IMR-90 (cell line): ENCODE measurements at regions not wholly inside any gene's neighbourhood (a gene's known extent, or its start where the extent isn't known, plus 50 kb on each side); places are given as distances from the start of the nearest gene placed in this dataset.

Experiments used
- CEBPB ChIP-seq: IDR thresholded peaks from 2 replicates; pipeline ENCODE4 v1.6.1; 2012; ENCODE audit warnings: low read depth, low read length, improper control_type of control experiment
- CHD1 ChIP-seq: IDR thresholded peaks from 2 replicates; pipeline ENCODE4 v1.6.1; 2012; ENCODE audit warnings: low read depth, low read length, improper control_type of control experiment
- MXI1 ChIP-seq: IDR thresholded peaks from 2 replicates; pipeline ENCODE4 v1.6.1; 2012; ENCODE audit warnings: low read depth, mild to moderate bottlenecking, low read length, moderate library complexity, borderline replicate concordance
- POLR2A ChIP-seq: IDR thresholded peaks from 2 replicates; pipeline ENCODE4 v1.6.1; 2012; ENCODE audit warnings: mild to moderate bottlenecking, low read depth, low read length
- RCOR1 ChIP-seq: IDR thresholded peaks from 2 replicates; pipeline ENCODE4 v1.6.1; 2012; ENCODE audit warnings: mild to moderate bottlenecking, low read length, improper control_type of control experiment; ENCODE audit not compliant: insufficient replicate concordance
- RFX5 ChIP-seq: IDR thresholded peaks from 2 replicates; pipeline ENCODE4 v1.8.0; 2012; ENCODE audit warnings: low read depth, mild to moderate bottlenecking, low read length, moderate library complexity
- TF ChIP-seq, protein P1 (sequence below): conservative IDR thresholded peaks from 2 replicates; pipeline ENCODE4 v1.5.1; 2012; ENCODE audit warnings: mild to moderate bottlenecking, low read depth, low read length, improper control_type of control experiment
- TF ChIP-seq, protein P2 (sequence below): fragments of 150-350 bp; IDR thresholded peaks from 2 replicates; pipeline ENCODE4 v1.6.1; 2017; ENCODE audit warnings: mild to moderate bottlenecking, antibody characterized with exemption, low read length, low read depth
- TF ChIP-seq, protein P3 (sequence below): fragments of 150-350 bp; IDR thresholded peaks from 2 replicates; pipeline ENCODE4 v1.6.1; 2016; ENCODE audit warnings: low read depth, mild to moderate bottlenecking, low read length, moderate library complexity, borderline replicate concordance

DNA sequence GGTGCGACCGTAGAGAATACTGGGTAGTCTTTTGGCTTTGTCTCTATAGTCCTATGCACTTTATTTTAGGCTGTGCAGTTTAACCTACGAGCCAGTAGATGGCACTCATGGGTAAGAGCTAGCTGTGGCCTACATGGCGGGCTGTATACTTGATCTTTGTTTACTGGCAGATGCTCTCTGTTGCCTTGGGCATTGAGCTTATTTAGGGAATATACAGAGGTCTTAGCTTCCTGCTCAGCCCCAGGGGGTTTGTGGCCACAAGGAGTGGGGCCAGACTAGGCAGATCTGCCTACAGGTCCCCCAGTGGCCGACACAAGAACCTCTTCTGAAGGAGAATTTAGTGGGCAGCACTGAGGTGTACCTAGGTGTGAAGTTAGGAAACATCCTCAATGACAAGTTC, 227.6 kb upstream of the HDX start:
- TF ChIP-seq, protein P1, sequence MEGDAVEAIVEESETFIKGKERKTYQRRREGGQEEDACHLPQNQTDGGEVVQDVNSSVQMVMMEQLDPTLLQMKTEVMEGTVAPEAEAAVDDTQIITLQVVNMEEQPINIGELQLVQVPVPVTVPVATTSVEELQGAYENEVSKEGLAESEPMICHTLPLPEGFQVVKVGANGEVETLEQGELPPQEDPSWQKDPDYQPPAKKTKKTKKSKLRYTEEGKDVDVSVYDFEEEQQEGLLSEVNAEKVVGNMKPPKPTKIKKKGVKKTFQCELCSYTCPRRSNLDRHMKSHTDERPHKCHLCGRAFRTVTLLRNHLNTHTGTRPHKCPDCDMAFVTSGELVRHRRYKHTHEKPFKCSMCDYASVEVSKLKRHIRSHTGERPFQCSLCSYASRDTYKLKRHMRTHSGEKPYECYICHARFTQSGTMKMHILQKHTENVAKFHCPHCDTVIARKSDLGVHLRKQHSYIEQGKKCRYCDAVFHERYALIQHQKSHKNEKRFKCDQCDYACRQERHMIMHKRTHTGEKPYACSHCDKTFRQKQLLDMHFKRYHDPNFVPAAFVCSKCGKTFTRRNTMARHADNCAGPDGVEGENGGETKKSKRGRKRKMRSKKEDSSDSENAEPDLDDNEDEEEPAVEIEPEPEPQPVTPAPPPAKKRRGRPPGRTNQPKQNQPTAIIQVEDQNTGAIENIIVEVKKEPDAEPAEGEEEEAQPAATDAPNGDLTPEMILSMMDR: peak; percentile 73
- TF ChIP-seq RCOR1: no peak
- TF ChIP-seq MXI1: no peak
- TF ChIP-seq POLR2A: no peak
- TF ChIP-seq, protein P2, sequence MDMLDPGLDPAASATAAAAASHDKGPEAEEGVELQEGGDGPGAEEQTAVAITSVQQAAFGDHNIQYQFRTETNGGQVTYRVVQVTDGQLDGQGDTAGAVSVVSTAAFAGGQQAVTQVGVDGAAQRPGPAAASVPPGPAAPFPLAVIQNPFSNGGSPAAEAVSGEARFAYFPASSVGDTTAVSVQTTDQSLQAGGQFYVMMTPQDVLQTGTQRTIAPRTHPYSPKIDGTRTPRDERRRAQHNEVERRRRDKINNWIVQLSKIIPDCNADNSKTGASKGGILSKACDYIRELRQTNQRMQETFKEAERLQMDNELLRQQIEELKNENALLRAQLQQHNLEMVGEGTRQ: no peak
- TF ChIP-seq, protein P3, sequence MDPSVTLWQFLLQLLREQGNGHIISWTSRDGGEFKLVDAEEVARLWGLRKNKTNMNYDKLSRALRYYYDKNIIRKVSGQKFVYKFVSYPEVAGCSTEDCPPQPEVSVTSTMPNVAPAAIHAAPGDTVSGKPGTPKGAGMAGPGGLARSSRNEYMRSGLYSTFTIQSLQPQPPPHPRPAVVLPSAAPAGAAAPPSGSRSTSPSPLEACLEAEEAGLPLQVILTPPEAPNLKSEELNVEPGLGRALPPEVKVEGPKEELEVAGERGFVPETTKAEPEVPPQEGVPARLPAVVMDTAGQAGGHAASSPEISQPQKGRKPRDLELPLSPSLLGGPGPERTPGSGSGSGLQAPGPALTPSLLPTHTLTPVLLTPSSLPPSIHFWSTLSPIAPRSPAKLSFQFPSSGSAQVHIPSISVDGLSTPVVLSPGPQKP: no peak
- no peak for TF ChIP-seq CEBPB
- no peak for TF ChIP-seq CHD1
- no peak for TF ChIP-seq RFX5
